ENCODE measurements at regions not wholly inside any gene's neighbourhood (a gene's known extent, or its start where the extent isn't known, plus 50 kb on each side); places are given as distances from the start of the nearest gene placed in this dataset.

DNA sequence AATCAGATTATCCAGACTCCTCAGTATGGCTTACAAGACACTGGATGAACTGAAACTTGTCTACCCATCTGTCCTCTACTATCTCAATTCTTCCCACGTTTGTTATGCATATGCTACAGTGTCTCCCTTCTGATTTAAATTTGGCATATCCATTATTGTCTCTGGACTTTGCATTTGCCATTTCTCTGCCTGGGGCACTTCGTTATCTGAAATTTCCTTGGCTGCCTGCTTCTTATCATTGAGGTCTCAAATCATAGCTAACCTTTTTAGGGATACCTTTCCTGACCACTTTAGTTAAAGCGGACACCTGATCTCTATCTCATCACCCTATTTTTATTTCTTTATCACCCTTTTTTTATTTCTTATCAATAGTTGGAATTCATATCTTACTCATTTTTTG lies 853.4 kb downstream of the KCNJ2 start:
- no peak overlapping the region for H2BK20ac ChIP-seq (ENCODE audit: low read depth, low read length)
- H3K36me3 ChIP-seq (ENCODE audit: control insufficient read depth, insufficient read depth, low read length) = no peaks in the 10 kb centered on the region
- H3K9ac ChIP-seq (ENCODE audit: low read depth, low read length) = no peak overlapping the region
- H2AK9ac ChIP-seq (replicated peaks; ENCODE audit: low read depth, low read length, poor library complexity) = no peak overlapping the region
- H4K8ac ChIP-seq (ENCODE audit: low read depth in 2 of 2, low read length in 2 of 2) = no peak overlapping the region
- no peak for ATAC-seq (ENCODE audit: low read depth)
- no peak overlapping the region for H3K4me3 ChIP-seq (ENCODE audit: insufficient read depth, low read depth, low read length)
- 67 to 100% methylated on average over 1 of the region's 3 CpGs for WGBS, 2 experiments (ENCODE audit: extremely low coverage in 2 of 2, insufficient read length in 1 of 2)
- no peak overlapping the region for H2BK15ac ChIP-seq (ENCODE audit: low read depth, low read length)
- no peaks in the 10 kb centered on the region for H3K27me3 ChIP-seq (ENCODE audit: control insufficient read depth, insufficient read depth, low read length)
- no TSS peak for BruUV-seq (replicated peaks)
- peaks cover 1% of the 10 kb centered on the region; the same call in 1 of the 2 replicates for H3K4me1 ChIP-seq (ENCODE audit: control insufficient read depth, insufficient read depth, low read length)
- in situ Hi-C loops (cut with MboI; ENCODE audit: low sequenced_read_pairs) (no loop called here), dilution Hi-C loops (cut with HindIII; ENCODE audit: low sequenced_read_pairs, unreplicated experiment) (no loop called here), intact Hi-C loops (cut with micrococcal nuclease) (no loop called here)
- DNase-seq = no peak
- H4K5ac ChIP-seq (ENCODE audit: low read depth, low read length) = no peak overlapping the region
- H3K14ac ChIP-seq (replicated peaks; ENCODE audit: low read depth, low read length) = no peak overlapping the region
- no peak overlapping the region for H2BK120ac ChIP-seq (ENCODE audit: low read depth, low read length)
- H2BK5ac ChIP-seq (ENCODE audit: low read depth, low read length, poor library complexity, severe bottlenecking) = no peak overlapping the region
- H3K27ac ChIP-seq (ENCODE audit: insufficient read depth, low read length) = no peak overlapping the region
- no peaks in the 10 kb centered on the region for H3K79me1 ChIP-seq (ENCODE audit: low read depth in 1 of 2, low read length in 2 of 2)
- TF ChIP-seq FOS (IDR thresholded peaks at IDR 0.05; ENCODE audit: low read depth, low read length) = no peak
- TF ChIP-seq CHD1 (IDR thresholded peaks at IDR 0.05; ENCODE audit: low read depth, low read length) = no peak
- TF ChIP-seq CEBPB (IDR thresholded peaks at IDR 0.05; ENCODE audit: low read depth, low read length) = no peak
- no peak for TF ChIP-seq RFX5 (IDR thresholded peaks at IDR 0.05; ENCODE audit: low read depth, low read length)
- TF ChIP-seq BHLHE40 (IDR thresholded peaks at IDR 0.05; ENCODE audit: low read depth, low read length) = no peak
- TF ChIP-seq RAD21 (IDR thresholded peaks at IDR 0.05; ENCODE audit: low read length) = no peak
- TF ChIP-seq POLR2A (IDR thresholded peaks at IDR 0.05; ENCODE audit: low read depth, low read length) = no peak
- TF ChIP-seq MAZ (IDR thresholded peaks at IDR 0.05; ENCODE audit: borderline replicate concordance, low read depth, low read length) = no peak
- TF ChIP-seq SMC3 (IDR thresholded peaks at IDR 0.05; ENCODE audit: low read depth, low read length) = no peak
- TF ChIP-seq, protein P1, sequence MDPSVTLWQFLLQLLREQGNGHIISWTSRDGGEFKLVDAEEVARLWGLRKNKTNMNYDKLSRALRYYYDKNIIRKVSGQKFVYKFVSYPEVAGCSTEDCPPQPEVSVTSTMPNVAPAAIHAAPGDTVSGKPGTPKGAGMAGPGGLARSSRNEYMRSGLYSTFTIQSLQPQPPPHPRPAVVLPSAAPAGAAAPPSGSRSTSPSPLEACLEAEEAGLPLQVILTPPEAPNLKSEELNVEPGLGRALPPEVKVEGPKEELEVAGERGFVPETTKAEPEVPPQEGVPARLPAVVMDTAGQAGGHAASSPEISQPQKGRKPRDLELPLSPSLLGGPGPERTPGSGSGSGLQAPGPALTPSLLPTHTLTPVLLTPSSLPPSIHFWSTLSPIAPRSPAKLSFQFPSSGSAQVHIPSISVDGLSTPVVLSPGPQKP (IDR thresholded peaks at IDR 0.05; ENCODE audit: borderline replicate concordance, low read depth, low read length) = no peak
- no peak for TF ChIP-seq MAFK (IDR thresholded peaks at IDR 0.05; ENCODE audit: low read depth, low read length)
- TF ChIP-seq RCOR1 (IDR thresholded peaks at IDR 0.05; ENCODE audit: insufficient replicate concordance, low read length) = no peak
- TF ChIP-seq MXI1 (IDR thresholded peaks at IDR 0.05; ENCODE audit: borderline replicate concordance, low read depth, low read length) = no peak
- TF ChIP-seq, protein P2, sequence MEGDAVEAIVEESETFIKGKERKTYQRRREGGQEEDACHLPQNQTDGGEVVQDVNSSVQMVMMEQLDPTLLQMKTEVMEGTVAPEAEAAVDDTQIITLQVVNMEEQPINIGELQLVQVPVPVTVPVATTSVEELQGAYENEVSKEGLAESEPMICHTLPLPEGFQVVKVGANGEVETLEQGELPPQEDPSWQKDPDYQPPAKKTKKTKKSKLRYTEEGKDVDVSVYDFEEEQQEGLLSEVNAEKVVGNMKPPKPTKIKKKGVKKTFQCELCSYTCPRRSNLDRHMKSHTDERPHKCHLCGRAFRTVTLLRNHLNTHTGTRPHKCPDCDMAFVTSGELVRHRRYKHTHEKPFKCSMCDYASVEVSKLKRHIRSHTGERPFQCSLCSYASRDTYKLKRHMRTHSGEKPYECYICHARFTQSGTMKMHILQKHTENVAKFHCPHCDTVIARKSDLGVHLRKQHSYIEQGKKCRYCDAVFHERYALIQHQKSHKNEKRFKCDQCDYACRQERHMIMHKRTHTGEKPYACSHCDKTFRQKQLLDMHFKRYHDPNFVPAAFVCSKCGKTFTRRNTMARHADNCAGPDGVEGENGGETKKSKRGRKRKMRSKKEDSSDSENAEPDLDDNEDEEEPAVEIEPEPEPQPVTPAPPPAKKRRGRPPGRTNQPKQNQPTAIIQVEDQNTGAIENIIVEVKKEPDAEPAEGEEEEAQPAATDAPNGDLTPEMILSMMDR (conservative IDR thresholded peaks at IDR 0.05; ENCODE audit: low read depth, low read length) = no peak
- TF ChIP-seq, protein P3, sequence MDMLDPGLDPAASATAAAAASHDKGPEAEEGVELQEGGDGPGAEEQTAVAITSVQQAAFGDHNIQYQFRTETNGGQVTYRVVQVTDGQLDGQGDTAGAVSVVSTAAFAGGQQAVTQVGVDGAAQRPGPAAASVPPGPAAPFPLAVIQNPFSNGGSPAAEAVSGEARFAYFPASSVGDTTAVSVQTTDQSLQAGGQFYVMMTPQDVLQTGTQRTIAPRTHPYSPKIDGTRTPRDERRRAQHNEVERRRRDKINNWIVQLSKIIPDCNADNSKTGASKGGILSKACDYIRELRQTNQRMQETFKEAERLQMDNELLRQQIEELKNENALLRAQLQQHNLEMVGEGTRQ (IDR thresholded peaks at IDR 0.05; ENCODE audit: low read depth, low read length) = no peak
- TF ChIP-seq NFE2L2 (IDR thresholded peaks at IDR 0.05; ENCODE audit: low read depth, low read length) = no peak
- H3K9me3 ChIP-seq (ENCODE audit: control insufficient read depth, insufficient read depth, low read length) = no peaks in the 10 kb centered on the region
- H3K4ac ChIP-seq (ENCODE audit: low read depth, low read length) = no peak overlapping the region
- H2AFZ ChIP-seq (replicated peaks; ENCODE audit: low read length, poor library complexity) = no peak overlapping the region
- H4K91ac ChIP-seq (ENCODE audit: insufficient read depth, low read depth, low read length) = no peak overlapping the region
- no peak overlapping the region for H3K56ac ChIP-seq (ENCODE audit: extremely low read depth, insufficient read depth, low read length)
- no peaks in the 10 kb centered on the region for H4K20me1 ChIP-seq (ENCODE audit: insufficient read depth, low read length)
- CTCF ChIA-PET = no interaction called here
- H3K18ac ChIP-seq (ENCODE audit: low read depth, low read length) = no peak overlapping the region
- POLR2A ChIA-PET (ENCODE audit: unreplicated experiment) = no interaction called here
- H3K4me2 ChIP-seq (ENCODE audit: low read depth, low read length) = no peak overlapping the region
- H3K9me1 ChIP-seq (ENCODE audit: insufficient read depth, low read length) = no peaks in the 10 kb centered on the region
- no peak overlapping the region for H2AK5ac ChIP-seq (ENCODE audit: low read depth, low read length)
- H3K23ac ChIP-seq (ENCODE audit: low read depth, low read length) = no peak overlapping the region

Data from IMR-90 (cell line).